ENCODE measurements at regions not wholly inside any gene's neighbourhood (a gene's known extent, or its start where the extent isn't known, plus 50 kb on each side); places are given as distances from the start of the nearest gene placed in this dataset.

DNA sequence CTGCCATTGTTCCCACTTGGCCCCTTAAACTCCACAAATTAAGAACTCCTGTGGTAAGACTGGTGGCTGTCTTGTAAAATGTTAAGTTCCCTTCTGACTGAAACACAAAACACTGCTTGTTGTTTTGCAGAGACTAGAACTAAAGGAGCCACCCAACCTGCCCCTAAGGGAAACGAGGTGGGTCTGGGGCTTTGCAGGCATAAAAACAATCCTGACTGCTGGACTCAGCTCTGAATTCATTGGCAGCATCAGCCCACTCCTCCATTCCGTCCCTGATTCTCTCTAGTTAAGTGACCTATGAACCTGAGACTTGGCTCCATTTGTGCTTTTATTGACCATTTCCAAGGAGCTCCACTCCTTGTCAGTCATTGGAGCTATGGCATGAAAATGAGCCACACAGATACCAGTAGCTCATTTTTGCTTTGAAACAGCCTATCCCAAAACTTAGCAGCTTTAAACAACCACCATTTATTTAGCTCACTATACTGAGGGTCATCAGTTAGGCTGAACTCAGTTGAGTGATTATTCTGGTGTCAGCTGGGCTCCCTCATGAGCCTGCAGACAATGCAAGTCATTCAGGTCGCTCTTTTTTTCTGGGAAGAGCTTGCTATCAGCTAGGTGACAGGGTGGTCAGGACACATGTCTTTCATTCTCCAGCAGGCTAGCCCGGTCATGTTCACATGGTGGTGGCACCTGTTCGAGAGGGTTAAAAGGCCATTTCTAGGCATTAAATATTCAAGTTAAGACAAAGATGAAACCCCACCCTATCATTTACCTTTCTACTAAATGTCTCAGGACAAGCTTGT, 175.1 kb upstream of the CTNNB1 start:
- Histone ChIP-seq H2BK5ac (ENCODE audit: insufficient read length, low read length) (no peak overlapping the region), H3K4me2 (ENCODE audit: insufficient read depth, insufficient read length, low read length) (no peak overlapping the region), H4K8ac (replicated peaks; ENCODE audit: insufficient read length, low read depth, low read length) (no peak overlapping the region), H3K14ac (ENCODE audit: insufficient read depth, low read length) (no peak overlapping the region), H3T11ph (ENCODE audit: low read length) (no peak overlapping the region), H3K27me3 (ENCODE audit: insufficient read depth, low read length) (no peaks in the 10 kb centered on the region), H2BK12ac (ENCODE audit: insufficient read length, low read depth, low read length) (no peak overlapping the region), H3K23ac (ENCODE audit: insufficient read length, low read depth, low read length) (no peak overlapping the region), H2BK15ac (ENCODE audit: low read depth, low read length) (no peak overlapping the region), H2BK120ac (ENCODE audit: low read depth, low read length, poor library complexity, severe bottlenecking) (no peak overlapping the region), H3K9ac (ENCODE audit: extremely low read depth, insufficient read length, low read length) (no peak overlapping the region), H2AFZ (ENCODE audit: low read length) (no peak overlapping the region), H4K20me1 (ENCODE audit: control insufficient read depth, insufficient read depth, insufficient read length) (no peaks in the 10 kb centered on the region), H3K27ac (ENCODE audit: insufficient read length, low read depth, low read length) (no peak overlapping the region), H4K91ac (ENCODE audit: insufficient read length, low read depth, low read length) (no peak overlapping the region), H2BK20ac (ENCODE audit: low read depth, low read length, poor library complexity, severe bottlenecking) (no peak overlapping the region), H3K18ac (ENCODE audit: insufficient read length, low read depth, low read length) (no peak overlapping the region), H3K4ac (ENCODE audit: low read depth, low read length) (no peak overlapping the region), H2AK5ac (ENCODE audit: insufficient read length, low read length) (no peak overlapping the region), H3K79me1 (ENCODE audit: insufficient read depth, low read depth, low read length, poor library complexity, severe bottlenecking) (no peaks in the 10 kb centered on the region), H3K56ac (ENCODE audit: insufficient read length, low read depth, low read length) (no peak overlapping the region), H3K23me2 (ENCODE audit: insufficient read length, low read depth, low read length, poor library complexity, severe bottlenecking) (no peaks in the 10 kb centered on the region), H3K79me2 (ENCODE audit: insufficient read depth, low read length) (no peaks in the 10 kb centered on the region), H3K4me1 (ENCODE audit: insufficient read depth, low read length) (peaks cover 4% of the 10 kb centered on the region; the same call in 1 of the 2 replicates), H4K5ac (ENCODE audit: insufficient read length, low read depth, low read length) (no peak overlapping the region), H3K9me3 (ENCODE audit: control insufficient read depth, low read depth, low read length) (no peaks in the 10 kb centered on the region)
- Mint-ChIP-seq H3K4me1 (peaks cover 0 to 6% of the 10 kb centered on the region in 2 experiments; a peak in 2 of 4 replicates), H3K9me3 (no peaks in the 10 kb centered on the region), H3K4me3 (no peak overlapping the region), H3K27ac (no peak overlapping the region), H3K27me3 (ENCODE audit: low read depth) (no peaks in the 10 kb centered on the region; the same call in 1 of the 2 replicates), H3K36me3 (ENCODE audit: insufficient read depth in 1 of 3, low read depth in 3 of 3) (no peaks in the 10 kb centered on the region)
- TF ChIP-seq, protein P1, sequence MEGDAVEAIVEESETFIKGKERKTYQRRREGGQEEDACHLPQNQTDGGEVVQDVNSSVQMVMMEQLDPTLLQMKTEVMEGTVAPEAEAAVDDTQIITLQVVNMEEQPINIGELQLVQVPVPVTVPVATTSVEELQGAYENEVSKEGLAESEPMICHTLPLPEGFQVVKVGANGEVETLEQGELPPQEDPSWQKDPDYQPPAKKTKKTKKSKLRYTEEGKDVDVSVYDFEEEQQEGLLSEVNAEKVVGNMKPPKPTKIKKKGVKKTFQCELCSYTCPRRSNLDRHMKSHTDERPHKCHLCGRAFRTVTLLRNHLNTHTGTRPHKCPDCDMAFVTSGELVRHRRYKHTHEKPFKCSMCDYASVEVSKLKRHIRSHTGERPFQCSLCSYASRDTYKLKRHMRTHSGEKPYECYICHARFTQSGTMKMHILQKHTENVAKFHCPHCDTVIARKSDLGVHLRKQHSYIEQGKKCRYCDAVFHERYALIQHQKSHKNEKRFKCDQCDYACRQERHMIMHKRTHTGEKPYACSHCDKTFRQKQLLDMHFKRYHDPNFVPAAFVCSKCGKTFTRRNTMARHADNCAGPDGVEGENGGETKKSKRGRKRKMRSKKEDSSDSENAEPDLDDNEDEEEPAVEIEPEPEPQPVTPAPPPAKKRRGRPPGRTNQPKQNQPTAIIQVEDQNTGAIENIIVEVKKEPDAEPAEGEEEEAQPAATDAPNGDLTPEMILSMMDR (conservative IDR thresholded peaks at IDR 0.05): no peak
- DNase-seq: no peak
- no CpG with 5 or more reads among the region's 5 CpGs for WGBS (ENCODE audit: extremely low coverage, insufficient read length, low lambda C conversion rate)

Data from H9 (cell line).